Activated naive CD8-positive, alpha-beta T cell treated with anti-CD3 and anti-CD28 coated beads, Interleukin-2, amount 10 ng/mL, durations not matched to agents 7 days and 5 days (primary cell): ENCODE measurements at regions not wholly inside any gene's neighbourhood (a gene's known extent, or its start where the extent isn't known, plus 50 kb on each side); places are given as distances from the start of the nearest gene placed in this dataset.

ENCODE experiments used
- ATAC-seq: fragments of 150-1000 bp; cut with Tn5 transposase; one replicate; pipeline ENCODE4 v1.10.0; 2021; ENCODE audit warnings: low read depth, moderate library complexity
- POLR2A ChIA-PET: fragments of 350-600 bp; sonication (Branson Sonifier 250); formaldehyde crosslinking; loops from one replicate; lab custom pipeline; 2021; ENCODE audit warnings: antibody characterized with exemption; lab: Charles Lee
- DNase-seq: peaks from one replicate; pipeline ENCODE4 v3.0.0; 2021
- H3K27ac Mint-ChIP-seq: one replicate; pipeline ENCODE4 v1.8.0; 2022; ENCODE audit warnings: mild to moderate bottlenecking, mixed read lengths
- H3K27me3 Mint-ChIP-seq: one replicate; pipeline ENCODE4 v1.8.0; 2022; ENCODE audit warnings: mild to moderate bottlenecking, moderate library complexity, mixed read lengths
- H3K36me3 Mint-ChIP-seq: one replicate; pipeline ENCODE4 v1.8.0; 2021; ENCODE audit warnings: mild to moderate bottlenecking, mixed read lengths
- H3K4me1 Mint-ChIP-seq: one replicate; pipeline ENCODE4 v1.8.0; 2021; ENCODE audit warnings: mixed read lengths
- H3K4me3 Mint-ChIP-seq: one replicate; pipeline ENCODE4 v1.8.0; 2022; ENCODE audit warnings: mild to moderate bottlenecking, moderate library complexity, mixed read lengths
- H3K9me3 Mint-ChIP-seq: one replicate; pipeline ENCODE4 v1.8.0; 2021; ENCODE audit warnings: mixed read lengths

DNA sequence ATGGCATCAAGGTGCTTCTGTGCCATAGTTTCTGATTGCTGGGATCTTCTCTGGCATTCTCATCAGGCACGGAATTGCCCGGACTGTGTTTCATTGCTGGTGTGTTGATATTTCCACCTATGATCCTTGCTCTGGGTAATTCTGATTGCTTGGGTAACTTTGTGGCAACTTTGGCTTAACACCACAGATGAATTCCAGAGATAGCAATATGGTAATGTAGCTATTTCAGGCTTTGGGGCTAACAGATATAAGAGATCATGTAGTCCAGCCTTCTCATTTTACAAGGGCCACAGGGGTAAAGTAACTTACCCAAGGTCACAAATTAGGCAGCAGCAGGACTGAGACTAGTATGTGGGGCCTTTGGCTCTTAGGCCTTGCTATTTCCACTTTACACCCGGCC is 53.9 kb upstream of the PLPP4 start:
- DNase-seq, result no peak
- no peak overlapping the region for H3K4me3 Mint-ChIP-seq
- H3K36me3 Mint-ChIP-seq, result no peaks in the 10 kb centered on the region
- no peak for ATAC-seq
- no peaks in the 10 kb centered on the region for H3K9me3 Mint-ChIP-seq
- no peaks in the 10 kb centered on the region for H3K27me3 Mint-ChIP-seq
- H3K27ac Mint-ChIP-seq, result no peak overlapping the region
- no peaks in the 10 kb centered on the region for H3K4me1 Mint-ChIP-seq
- POLR2A ChIA-PET, result no interaction called here

DNA sequence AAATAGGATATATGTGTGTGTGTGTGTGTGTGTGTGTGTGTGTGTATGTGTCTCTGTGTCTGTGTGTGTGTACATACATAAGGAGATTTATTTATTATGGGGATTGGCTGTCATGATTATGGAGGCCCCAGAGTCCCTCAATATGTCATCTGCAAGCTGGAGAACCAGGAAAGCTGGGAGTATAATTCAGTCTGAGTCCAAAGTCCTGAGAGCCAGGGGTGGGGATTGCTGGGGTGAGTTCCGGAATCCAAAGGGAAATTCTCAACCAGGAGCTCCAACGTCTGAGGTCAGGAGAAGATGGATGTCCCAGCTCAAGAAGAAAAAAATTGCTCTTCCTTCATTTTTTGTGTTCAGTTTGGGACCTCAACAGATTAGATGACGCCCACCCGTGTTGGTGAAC is 50.7 kb upstream of the PLPP4 start:
- no peak overlapping the region for H3K27ac Mint-ChIP-seq
- ATAC-seq (no peak), DNase-seq (no peak)
- no peaks in the 10 kb centered on the region for H3K9me3 Mint-ChIP-seq
- no peaks in the 10 kb centered on the region for H3K36me3 Mint-ChIP-seq
- H3K4me1 Mint-ChIP-seq, result no peaks in the 10 kb centered on the region
- H3K4me3 Mint-ChIP-seq, result no peak overlapping the region
- POLR2A ChIA-PET, result no interaction called here
- H3K27me3 Mint-ChIP-seq, result no peaks in the 10 kb centered on the region
